Smooth muscle cell (in vitro differentiated cells): ENCODE measurements at regions not wholly inside any gene's neighbourhood (a gene's known extent, or its start where the extent isn't known, plus 50 kb on each side); places are given as distances from the start of the nearest gene placed in this dataset.

Source experiments
- DNase-seq: peaks from one replicate; lab custom pipeline; 2025; ENCODE audit not compliant: unreplicated experiment; lab: John Stamatoyannopoulos, UW
- H2AFZ ChIP-seq: fragments of 200-600 bp; sonication (generic); 2 replicates; pipeline ENCODE4 v1.6.0; 2016; ENCODE audit warnings: antibody characterized with exemption, low read depth, mild to moderate bottlenecking
- H3F3A ChIP-seq: fragments of 200-600 bp; sonication (generic); 2 replicates; pipeline ENCODE4 v1.6.0; 2017; ENCODE audit warnings: antibody characterized with exemption, low read depth
- H3K27ac ChIP-seq: fragments of 200-600 bp; sonication (generic); 2 replicates; pipeline ENCODE4 v1.5.1; 2016; ENCODE audit warnings: low read depth, mild to moderate bottlenecking
- H3K27me3 ChIP-seq: fragments of 200-600 bp; sonication (generic); 2 replicates; pipeline ENCODE4 v1.6.1; 2016; ENCODE audit warnings: low read depth, mild to moderate bottlenecking
- H3K36me3 ChIP-seq: fragments of 200-600 bp; sonication (generic); 2 replicates; pipeline ENCODE4 v1.5.1; 2016; ENCODE audit warnings: low read depth
- H3K4me1 ChIP-seq: fragments of 200-600 bp; sonication (generic); 2 replicates; pipeline ENCODE4 v1.5.1; 2016; ENCODE audit warnings: low read depth
- H3K4me2 ChIP-seq: fragments of 200-600 bp; sonication (generic); 2 replicates; pipeline ENCODE4 v1.6.0; 2016; ENCODE audit warnings: mild to moderate bottlenecking
- H3K4me3 ChIP-seq: fragments of 200-600 bp; sonication (generic); 2 replicates; pipeline ENCODE4 v1.5.1; 2016; ENCODE audit warnings: mild to moderate bottlenecking
- H3K79me2 ChIP-seq: fragments of 200-600 bp; sonication (generic); 2 replicates; pipeline ENCODE4 v1.6.0; 2016; ENCODE audit warnings: low read depth, mild to moderate bottlenecking
- H3K9ac ChIP-seq: fragments of 200-600 bp; sonication (generic); 2 replicates; pipeline ENCODE4 v1.6.0; 2016; ENCODE audit warnings: low read depth
- H3K9me3 ChIP-seq: fragments of 200-600 bp; sonication (generic); replicated peaks from 2 replicates; pipeline ENCODE4 v1.5.1; 2016; ENCODE audit warnings: low read depth
- H4K20me1 ChIP-seq: fragments of 200-600 bp; sonication (generic); 2 replicates; pipeline ENCODE4 v1.6.0; 2016; ENCODE audit warnings: low read depth
- CTCF ChIP-seq: fragments of 200-600 bp; sonication (generic); IDR thresholded peaks from 2 replicates; pipeline ENCODE4 v1.5.1; 2017; ENCODE audit warnings: borderline replicate concordance, mild to moderate bottlenecking, antibody characterized with exemption; ENCODE audit not compliant: insufficient read depth, poor library complexity, severe bottlenecking
- WGBS: methylation state at CpG from one replicate; pipeline ENCODE4 v1.1.7; 2016; ENCODE audit warnings: low lambda C conversion rate; 5-methylcytosine and 5-hydroxymethylcytosine counted together

- no peak for DNase-seq
- no peak for TF ChIP-seq CTCF
- Histone ChIP-seq H3K27ac (no peak overlapping the region), H3K36me3 (no peaks in the 10 kb centered on the region), H2AFZ (no peak overlapping the region), H3K79me2 (no peaks in the 10 kb centered on the region), H3F3A (no peaks in the 10 kb centered on the region), H3K4me1 (no peaks in the 10 kb centered on the region), H3K27me3 (no peaks in the 10 kb centered on the region), H3K9me3 (no peaks in the 10 kb centered on the region), H4K20me1 (no peaks in the 10 kb centered on the region), H3K9ac (no peak overlapping the region), H3K4me3 (no peak overlapping the region), H3K4me2 (no peak overlapping the region)
Measured at GRCh38 chr11:81920205-81920604, 813.5 kb downstream of the FAM181B start.

- 97% methylated on average over 1 of the region's 1 CpG for WGBS
- no peak overlapping the region for H3K9ac ChIP-seq
- no peak for TF ChIP-seq CTCF
- H3K4me1 ChIP-seq = no peaks in the 10 kb centered on the region
- H3K27me3 ChIP-seq = no peaks in the 10 kb centered on the region
- H3K4me3 ChIP-seq = no peak overlapping the region
- H3F3A ChIP-seq = no peaks in the 10 kb centered on the region
- H3K79me2 ChIP-seq = no peaks in the 10 kb centered on the region
- H2AFZ ChIP-seq = no peak overlapping the region
- H3K4me2 ChIP-seq = no peak overlapping the region
- no peaks in the 10 kb centered on the region for H3K9me3 ChIP-seq
- no peak overlapping the region for H3K27ac ChIP-seq
- DNase-seq = no peak
- H3K36me3 ChIP-seq = no peaks in the 10 kb centered on the region
- H4K20me1 ChIP-seq = no peaks in the 10 kb centered on the region
Measured at GRCh38 chr11:81916451-81916850, 817.2 kb downstream of the FAM181B start.

- no peak for DNase-seq
Measured at GRCh38 chr11:81915045-81915444, 818.6 kb downstream of the FAM181B start.

More at GRCh38 chr11:81915045-81915444, 818.6 kb downstream of the FAM181B start:
- no peak for TF ChIP-seq CTCF
- H3K9me3 ChIP-seq = no peaks in the 10 kb centered on the region
- no peak overlapping the region for H3K9ac ChIP-seq
- H3K27me3 ChIP-seq = no peaks in the 10 kb centered on the region
- no peaks in the 10 kb centered on the region for H3K4me1 ChIP-seq
- no peaks in the 10 kb centered on the region for H3K79me2 ChIP-seq
- no peak overlapping the region for H3K4me2 ChIP-seq
- no peaks in the 10 kb centered on the region for H3F3A ChIP-seq
- H4K20me1 ChIP-seq = no peaks in the 10 kb centered on the region
- no peak overlapping the region for H3K27ac ChIP-seq
- H2AFZ ChIP-seq = no peak overlapping the region
- H3K4me3 ChIP-seq = no peak overlapping the region
- no peaks in the 10 kb centered on the region for H3K36me3 ChIP-seq
